Right lobe of liver (tissue), 6 donors: ENCODE measurements at regions not wholly inside any gene's neighbourhood (a gene's known extent, or its start where the extent isn't known, plus 50 kb on each side); places are given as distances from the start of the nearest gene placed in this dataset.

ENCODE experiments used
- ATAC-seq, 4 donors: fragments of 200-7000 bp; cut with Tn5 transposase; one replicate each; pipeline ENCODE4 v1.9.1; 2020; ENCODE audit warnings: mild to moderate bottlenecking in 4 of 4, moderate library complexity in 4 of 4
- DNase-seq, 3 donors: peaks; one replicate each; pipeline ENCODE4 v3.0.0-alpha.2; 2020
- H3K27ac ChIP-seq, 3 donors: fragments of 200-600 bp; one replicate each; pipeline ENCODE4 v1.8.0; 2022
- H3K27me3 ChIP-seq, 2 donors: fragments of 200-600 bp; one replicate each; pipeline ENCODE4 v1.8.0; 2022
- H3K36me3 ChIP-seq, 4 donors: fragments of 200-600 bp; sonication (generic) in 1 of 4; one replicate each; pipeline versions ENCODE4 v1.5.1 to v1.8.0; 2017 to 2022; ENCODE audit warnings: control low read depth in 1 of 4
- H3K4me1 ChIP-seq, 4 donors: fragments of 200-600 bp; sonication (generic) in 1 of 4; one replicate each; pipeline versions ENCODE4 v1.5.1 to v1.8.0; 2017 to 2022; ENCODE audit warnings: control low read depth in 1 of 4
- H3K4me3 ChIP-seq, 3 donors: fragments of 200-600 bp; one replicate each; pipeline ENCODE4 v1.8.0; 2022
- H3K9me3 ChIP-seq, 4 donors: fragments of 200-600 bp; sonication (generic) in 1 of 4; one replicate each; pipeline versions ENCODE4 v1.5.1 to v1.8.0; 2017 to 2022; ENCODE audit warnings: control low read depth in 1 of 4
- CTCF ChIP-seq, 4 donors: fragments of 200-600 bp in 3 of 4; fragments of 450-650 bp in 1 of 4; IDR thresholded peaks; one replicate each; pipeline versions ENCODE4 v1.5.1 to v1.8.0; 2016 to 2022; ENCODE audit warnings: antibody characterized with exemption in 4 of 4, mild to moderate bottlenecking in 2 of 4
- POLR2A ChIP-seq: fragments of 450-650 bp; IDR thresholded peaks from one replicate; pipeline ENCODE4 v1.6.1; 2017; ENCODE audit warnings: antibody characterized with exemption, mild to moderate bottlenecking
- WGBS: methylation state at CpG from one replicate; pipeline ENCODE4 v1.1.6; 2018; ENCODE audit warnings: low coverage, low lambda C conversion rate; ENCODE audit not compliant: insufficient coverage; ENCODE audit errors: missing lambda C conversion rate; 5-methylcytosine and 5-hydroxymethylcytosine counted together
- intact Hi-C, 2 donors: fragments of 100-400 bp; cut with DNase I; formaldehyde crosslinking; loops; one replicate each; pipeline versions ENCODE4 v1.11.2 to v1.14.1; 2022
- donor health status: DM: no; HTN: yes; CAD: no.
- donor health status: DM: no; HTN: no; CAD: no.
- donor health status: DM: no; HTN: no; CAD: no.
- donor health status: DM: no; HTN: yes; CAD: no.
- donor health status: DM: no; HTN: yes; CAD: no.

- WGBS, result 44% methylated on average over 1 of the region's 1 CpG
- no peaks in the 10 kb centered on the region for H3K9me3 ChIP-seq
- no peaks in the 10 kb centered on the region for H3K4me1 ChIP-seq
- no peak for DNase-seq
- H3K27ac ChIP-seq, result no peak overlapping the region
- intact Hi-C loops, result no loop called here
- no peak overlapping the region for H3K4me3 ChIP-seq
- H3K27me3 ChIP-seq, result no peaks in the 10 kb centered on the region
- H3K36me3 ChIP-seq, result no peaks in the 10 kb centered on the region
- ATAC-seq, result no peak
- no peak for TF ChIP-seq POLR2A
- TF ChIP-seq CTCF (IDR thresholded peaks at IDR 0.05), result no peak
These were observed 159.2 kb downstream of the PAH start for GRCh38 chr12:102757882-102758226.

GRCh38 chr12:102757154-102757881 is 159.7 kb downstream of the PAH start:
- no peak overlapping the region for H3K27ac ChIP-seq
- DNase-seq, result no peak
- no peak overlapping the region for H3K4me3 ChIP-seq
- 70% methylated on average over 8 of the region's 8 CpGs for WGBS
- no peak for ATAC-seq
- intact Hi-C loops, result no loop called here
- H3K36me3 ChIP-seq, result no peaks in the 10 kb centered on the region
- no peaks in the 10 kb centered on the region for H3K4me1 ChIP-seq
- no peaks in the 10 kb centered on the region for H3K27me3 ChIP-seq
- no peaks in the 10 kb centered on the region for H3K9me3 ChIP-seq
- TF ChIP-seq CTCF (IDR thresholded peaks at IDR 0.05) (no peak), POLR2A (no peak)

GRCh38 chr12:102756530-102756929 is 160.5 kb downstream of the PAH start:
- intact Hi-C loops, result no loop called here
- 54% methylated on average over 3 of the region's 3 CpGs for WGBS
- DNase-seq (no peak), ATAC-seq (no peak)
- no peak overlapping the region for H3K4me3 ChIP-seq
- H3K27ac ChIP-seq, result no peak overlapping the region
- no peak for TF ChIP-seq CTCF (IDR thresholded peaks at IDR 0.05)
- no peak for TF ChIP-seq POLR2A
- no peaks in the 10 kb centered on the region for H3K27me3 ChIP-seq
- H3K4me1 ChIP-seq, result no peaks in the 10 kb centered on the region
- H3K9me3 ChIP-seq, result no peaks in the 10 kb centered on the region
- H3K36me3 ChIP-seq, result no peaks in the 10 kb centered on the region

GRCh38 chr12:102755266-102755665 is 161.8 kb downstream of the PAH start:
- H3K9me3 ChIP-seq, result no peaks in the 10 kb centered on the region
- intact Hi-C loops, result no loop called here
- no peaks in the 10 kb centered on the region for H3K4me1 ChIP-seq
- no peak for ATAC-seq
- DNase-seq, result no peak
- H3K27me3 ChIP-seq, result no peaks in the 10 kb centered on the region
- 87% methylated on average over 3 of the region's 3 CpGs for WGBS
- TF ChIP-seq POLR2A (no peak), CTCF (IDR thresholded peaks at IDR 0.05) (no peak)
- no peak overlapping the region for H3K4me3 ChIP-seq
- no peaks in the 10 kb centered on the region for H3K36me3 ChIP-seq
- H3K27ac ChIP-seq, result no peak overlapping the region

- Histone ChIP-seq H3K27ac (no peak overlapping the region), H3K4me3 (no peak overlapping the region), H3K9me3 (no peaks in the 10 kb centered on the region), H3K36me3 (no peaks in the 10 kb centered on the region), H3K4me1 (no peaks in the 10 kb centered on the region), H3K27me3 (no peaks in the 10 kb centered on the region)
- intact Hi-C loops, result no loop called here
- ATAC-seq (no peak), DNase-seq (no peak)
- WGBS, result 46% methylated on average over 2 of the region's 2 CpGs
- TF ChIP-seq POLR2A (no peak), CTCF (IDR thresholded peaks at IDR 0.05) (no peak)
These were observed 163.2 kb downstream of the PAH start for GRCh38 chr12:102753802-102754201.
